Fibroblast of lung (primary cell): ENCODE measurements at regions not wholly inside any gene's neighbourhood (a gene's known extent, or its start where the extent isn't known, plus 50 kb on each side); places are given as distances from the start of the nearest gene placed in this dataset.
A peak's percentile ranks its signal among the peaks of the same experiment; 100 is the strongest.

Experiments used
- DNase-seq, 2 donors: peaks; one replicate each; pipeline versions ENCODE4 v3.0.0 to v3.0.0-alpha.2; 2010; ENCODE audit warnings: low read depth in 2 of 2
- H2AFZ ChIP-seq: 2 replicates; pipeline ENCODE4 v1.5.1; 2012; ENCODE audit warnings: low read length, control low read depth, inconsistent platforms
- H3K27ac ChIP-seq: 2 replicates; pipeline ENCODE4 v1.5.1; 2011; ENCODE audit warnings: low read length, control low read depth; ENCODE audit not compliant: insufficient read depth
- H3K27me3 ChIP-seq: 2 replicates; pipeline ENCODE4 v1.5.1; 2011; ENCODE audit warnings: mild to moderate bottlenecking, low read length; ENCODE audit not compliant: control insufficient read depth, insufficient read depth
- H3K36me3 ChIP-seq: 2 replicates; pipeline ENCODE4 v1.5.1; 2011; ENCODE audit warnings: low read length; ENCODE audit not compliant: control insufficient read depth, insufficient read depth
- H3K4me1 ChIP-seq: 2 replicates; pipeline ENCODE4 v1.5.1; 2011; ENCODE audit warnings: low read length; ENCODE audit not compliant: control insufficient read depth, insufficient read depth; ENCODE audit errors: extremely low read depth
- H3K4me2 ChIP-seq: 2 replicates; pipeline ENCODE4 v1.5.1; 2011; ENCODE audit warnings: low read length, control low read depth; ENCODE audit not compliant: insufficient read depth; ENCODE audit errors: extremely low read depth
- H3K4me3 ChIP-seq, 4 experiments: fragments of 200-600 bp in 1 of 4; sonication (generic) in 1 of 4; replicated peaks in 1 of 4; 2 replicates each; pipeline ENCODE4 v1.5.1; 2011 to 2016; ENCODE audit warnings: low read length in 4 of 4, low read depth in 3 of 4, mild to moderate bottlenecking in 3 of 4, control low read depth in 2 of 4, inconsistent platforms in 1 of 4, mixed read lengths in 1 of 4; ENCODE audit not compliant: insufficient read depth in 1 of 4; ENCODE audit errors: control extremely low read depth in 1 of 4
- H3K79me2 ChIP-seq: 2 replicates; pipeline ENCODE4 v1.5.1; 2012; ENCODE audit warnings: mild to moderate bottlenecking, low read length, inconsistent platforms; ENCODE audit not compliant: control insufficient read depth, insufficient read depth
- H3K9ac ChIP-seq: 2 replicates; pipeline ENCODE4 v1.5.1; 2011; ENCODE audit warnings: mild to moderate bottlenecking, low read length, control low read depth; ENCODE audit not compliant: insufficient read depth
- H3K9me3 ChIP-seq: 2 replicates; pipeline ENCODE4 v1.5.1; 2012; ENCODE audit warnings: low read depth, low read length; ENCODE audit not compliant: control insufficient read depth, insufficient read depth
- H4K20me1 ChIP-seq: 2 replicates; pipeline ENCODE4 v1.5.1; 2011; ENCODE audit warnings: low read length; ENCODE audit not compliant: control insufficient read depth, insufficient read depth; ENCODE audit errors: extremely low read depth
- CTCF ChIP-seq, 2 donors: IDR thresholded peaks in 1 of 2; conservative IDR thresholded peaks in 1 of 2; 1 replicate in 1 of 2; 2 replicates in 1 of 2; pipeline ENCODE4 v1.5.1; 2011 to 2012; ENCODE audit warnings: low read length in 2 of 2, control low read depth in 1 of 2, inconsistent platforms in 1 of 2, low read depth in 1 of 2, mild to moderate bottlenecking in 1 of 2
- EZH2 ChIP-seq: IDR thresholded peaks from 2 replicates; pipeline ENCODE4 v1.5.1; 2012; ENCODE audit warnings: low read length, control low read depth, mild to moderate bottlenecking; ENCODE audit errors: missing control alignments

- Histone ChIP-seq H3K9ac (peak overlapping the region; percentile 75), H3K4me2 (peak overlapping the region; percentile 96), H3K4me3 (peak overlapping the region; percentile 49 to 84 (median 69)), H2AFZ (no peak overlapping the region), H3K9me3 (no peaks in the 10 kb centered on the region), H3K36me3 (peaks cover 3% of the 10 kb centered on the region), H3K79me2 (peaks cover 64% of the 10 kb centered on the region), H3K27me3 (no peaks in the 10 kb centered on the region), H4K20me1 (no peaks in the 10 kb centered on the region), H3K27ac (peak overlapping the region; percentile 49), H3K4me1 (peaks cover 23% of the 10 kb centered on the region)
- TF ChIP-seq CTCF (conservative IDR thresholded peaks at IDR 0.05 in 1 of 2, IDR thresholded peaks at IDR 0.05 in 1 of 2; ENCODE audit: low read depth in 1 of 2, low read length in 2 of 2) (no peak), EZH2 (no peak)
- no peak for DNase-seq
Observed at GRCh38 chr22:46045459-46046298, 68.7 kb upstream of the WNT7B start.

GRCh38 chr22:46046299-46046685 lies 69.3 kb upstream of the WNT7B start:
- Histone ChIP-seq H3K4me1 (peaks cover 23% of the 10 kb centered on the region), H3K9me3 (no peaks in the 10 kb centered on the region), H3K4me2 (peak overlapping the region; percentile 96), H3K4me3 (peak overlapping the region in 2 of 4 experiments; percentile 78 to 84), H3K27me3 (no peaks in the 10 kb centered on the region), H3K27ac (no peak overlapping the region), H2AFZ (no peak overlapping the region), H3K36me3 (peaks cover 3% of the 10 kb centered on the region), H3K79me2 (peaks cover 70% of the 10 kb centered on the region), H3K9ac (no peak overlapping the region), H4K20me1 (no peaks in the 10 kb centered on the region)
- no peak for DNase-seq
- TF ChIP-seq EZH2, result no peak
- no peak for TF ChIP-seq CTCF (conservative IDR thresholded peaks at IDR 0.05 in 1 of 2, IDR thresholded peaks at IDR 0.05 in 1 of 2; ENCODE audit: low read depth in 1 of 2, low read length in 2 of 2)

DNA sequence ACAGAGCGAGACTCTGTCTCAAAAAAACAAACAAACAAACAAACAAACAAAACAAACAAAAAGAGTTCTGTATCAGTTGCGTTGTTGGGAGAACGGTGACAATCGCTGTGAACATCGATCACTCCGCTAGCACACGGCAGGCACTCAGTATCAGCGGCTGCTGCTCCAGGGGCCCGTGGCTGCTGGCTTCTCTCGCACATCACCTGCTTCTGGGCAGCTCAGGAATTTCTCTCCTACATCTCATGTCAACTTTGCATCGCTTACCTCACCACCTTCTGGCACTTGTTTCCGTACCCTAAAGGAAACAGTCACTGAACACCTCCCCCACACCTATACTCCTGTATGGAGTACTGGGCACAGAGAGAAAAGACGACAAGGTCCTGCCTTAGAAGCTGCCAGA lies 70.3 kb upstream of the WNT7B start:
- Histone ChIP-seq H3K9me3 (no peaks in the 10 kb centered on the region), H3K36me3 (peaks cover 3% of the 10 kb centered on the region), H3K4me3 (no peak overlapping the region), H3K4me1 (peaks cover 27% of the 10 kb centered on the region), H2AFZ (no peak overlapping the region), H3K27ac (no peak overlapping the region), H3K4me2 (no peak overlapping the region), H3K79me2 (peaks cover 78% of the 10 kb centered on the region), H3K9ac (no peak overlapping the region), H3K27me3 (no peaks in the 10 kb centered on the region), H4K20me1 (no peaks in the 10 kb centered on the region)
- DNase-seq, result no peak
- TF ChIP-seq CTCF (conservative IDR thresholded peaks at IDR 0.05 in 1 of 2, IDR thresholded peaks at IDR 0.05 in 1 of 2; ENCODE audit: low read depth in 1 of 2, low read length in 2 of 2), result no peak
- TF ChIP-seq EZH2, result no peak
